K562 (cell line): ENCODE measurements at regions not wholly inside any gene's neighbourhood (a gene's known extent, or its start where the extent isn't known, plus 50 kb on each side); places are given as distances from the start of the nearest gene placed in this dataset.

Experiments
- ATF7 ChIP-seq: fragments of 450-650 bp; IDR thresholded peaks from 2 replicates; pipeline ENCODE4 v1.7.1; 2014; ENCODE audit warnings: mild to moderate bottlenecking, moderate library complexity
- BHLHE40 ChIP-seq: IDR thresholded peaks from 2 replicates; pipeline ENCODE4 v1.6.1; 2011; ENCODE audit warnings: low read length, improper control_type of control experiment
- CBFA2T2 ChIP-seq: fragments of 450-650 bp; conservative IDR thresholded peaks from 2 replicates; pipeline ENCODE4 v1.6.1; 2017; ENCODE audit warnings: mild to moderate bottlenecking
- CHD2 ChIP-seq: IDR thresholded peaks from 2 replicates; pipeline ENCODE4 v1.6.1; 2011; ENCODE audit warnings: low read depth, low read length
- CTBP1 ChIP-seq: fragments of 450-650 bp; IDR thresholded peaks from 2 replicates; pipeline ENCODE4 v1.6.1; 2016; ENCODE audit warnings: borderline replicate concordance
- ELF4 ChIP-seq: fragments of 450-650 bp; formaldehyde crosslinking; IDR thresholded peaks from 2 replicates; pipeline ENCODE4 v1.4.0; 2022; ENCODE audit warnings: missing genetic modification characterization
- EWSR1 ChIP-seq: fragments of 450-650 bp; IDR thresholded peaks from 2 replicates; pipeline ENCODE4 v1.6.1; 2018; ENCODE audit warnings: borderline replicate concordance, mild to moderate bottlenecking, low read depth, moderate library complexity; ENCODE audit not compliant: partially characterized antibody
- GATAD2B ChIP-seq: fragments of 450-650 bp; IDR thresholded peaks from 2 replicates; pipeline ENCODE4 v1.6.1; 2017; ENCODE audit warnings: mild to moderate bottlenecking, borderline replicate concordance
- HMG20A ChIP-seq: fragments of 450-650 bp; formaldehyde crosslinking; conservative IDR thresholded peaks from 2 replicates; pipeline ENCODE4 v1.4.0; 2020; ENCODE audit warnings: mild to moderate bottlenecking, mixed read lengths
- KHSRP ChIP-seq: fragments of 450-650 bp; IDR thresholded peaks from 2 replicates; pipeline ENCODE4 v1.6.1; 2017
- KLF16 ChIP-seq: IDR thresholded peaks from 2 replicates; pipeline ENCODE4 v1.6.1; 2016; ENCODE audit warnings: antibody characterized with exemption
- KLF6 ChIP-seq: fragments of 250-450 bp; sonication (Bioruptor Pico); IDR thresholded peaks from 2 replicates; pipeline ENCODE4 v1.4.0; 2020; ENCODE audit warnings: mild to moderate bottlenecking, moderate library complexity, borderline replicate concordance
- NFE2 ChIP-seq: IDR thresholded peaks from 2 replicates; pipeline ENCODE4 v1.6.1; 2014; ENCODE audit warnings: antibody characterized with exemption, low read depth
- PRPF4 ChIP-seq: fragments of 200-400 bp; formaldehyde crosslinking; IDR thresholded peaks from one replicate; pipeline ENCODE4 v1.6.1; 2017; ENCODE audit warnings: low read length, low read depth, mild to moderate bottlenecking; ENCODE audit not compliant: insufficient read depth, poor library complexity, severe bottlenecking
- RBFOX2 ChIP-seq: fragments of 200-400 bp; formaldehyde crosslinking; IDR thresholded peaks from 2 replicates; pipeline ENCODE4 v1.6.1; 2017; ENCODE audit warnings: low read depth, mild to moderate bottlenecking, low read length, moderate library complexity
- RUNX1 ChIP-seq: sonication (generic); IDR thresholded peaks from 2 replicates; pipeline ENCODE4 v1.6.1; 2016; ENCODE audit warnings: antibody characterized with exemption, low read depth
- SAFB ChIP-seq: fragments of 200-400 bp; formaldehyde crosslinking; IDR thresholded peaks from 2 replicates; pipeline ENCODE4 v1.6.1; 2017; ENCODE audit warnings: low read depth, low read length, borderline replicate concordance
- SIN3B ChIP-seq: fragments of 450-650 bp; IDR thresholded peaks from 2 replicates; pipeline ENCODE4 v1.6.1; 2017; ENCODE audit warnings: low read depth, mild to moderate bottlenecking, moderate library complexity
- TAF9B ChIP-seq: fragments of 450-650 bp; IDR thresholded peaks from 2 replicates; pipeline ENCODE4 v1.6.1; 2018; ENCODE audit warnings: mild to moderate bottlenecking; ENCODE audit not compliant: partially characterized antibody
- TCF3 ChIP-seq: sonication (generic); formaldehyde crosslinking; IDR thresholded peaks from 2 replicates; pipeline ENCODE4 v1.4.0; 2020; ENCODE audit warnings: mild to moderate bottlenecking, missing genetic modification reagents
- TEAD4 ChIP-seq, 2 experiments: sonication (generic) in 1 of 2; formaldehyde crosslinking in 1 of 2; IDR thresholded peaks; 2 replicates each; pipeline versions ENCODE4 v1.6.1 to v1.8.0; 2012 to 2022; ENCODE audit warnings: borderline replicate concordance in 1 of 2, inconsistent platforms in 1 of 2, low read length in 1 of 2, mild to moderate bottlenecking in 1 of 2, missing genetic modification reagents in 1 of 2
- TRIM24 ChIP-seq, 2 experiments: fragments of 450-650 bp; IDR thresholded peaks; 2 replicates each; pipeline ENCODE4 v1.6.1; 2016
- YBX1 ChIP-seq: fragments of 450-650 bp; IDR thresholded peaks from 2 replicates; pipeline ENCODE4 v1.7.1; 2016; ENCODE audit warnings: mild to moderate bottlenecking
- ZFPM2 ChIP-seq: fragments of 250-450 bp; sonication (Bioruptor Pico); IDR thresholded peaks from 2 replicates; pipeline ENCODE4 v1.5.1; 2022; ENCODE audit warnings: mild to moderate bottlenecking
- ZNF12 ChIP-seq: sonication (generic); formaldehyde crosslinking; IDR thresholded peaks from 2 replicates; pipeline ENCODE4 v1.4.0; 2020; ENCODE audit warnings: mild to moderate bottlenecking, missing genetic modification reagents
- ZNF121 ChIP-seq: sonication (generic); formaldehyde crosslinking; conservative IDR thresholded peaks from 2 replicates; pipeline ENCODE4 v1.8.0; 2022; ENCODE audit warnings: missing genetic modification reagents
- ZNF41 ChIP-seq: fragments of 250-450 bp; sonication (Bioruptor Pico); conservative IDR thresholded peaks from 2 replicates; pipeline ENCODE4 v1.4.0; 2020; ENCODE audit warnings: mild to moderate bottlenecking
- ZNF707 ChIP-seq: fragments of 250-450 bp; sonication (Bioruptor Pico); conservative IDR thresholded peaks from 2 replicates; pipeline ENCODE4 v1.8.0; 2022; ENCODE audit warnings: inconsistent platforms, mild to moderate bottlenecking, moderate library complexity
- TF ChIP-seq, protein P1 (sequence below): sonication (generic); formaldehyde crosslinking; IDR thresholded peaks from 2 replicates; pipeline ENCODE4 v1.8.1; 2023; ENCODE audit warnings: mild to moderate bottlenecking, missing genetic modification reagents, moderate library complexity
- TF ChIP-seq, protein P2 (sequence below): fragments of 450-650 bp; IDR thresholded peaks from 2 replicates; pipeline ENCODE4 v1.6.1; 2016; ENCODE audit warnings: antibody characterized with exemption
- TF ChIP-seq, protein P3 (sequence below): fragments of 450-650 bp; formaldehyde crosslinking; IDR thresholded peaks from 2 replicates; pipeline ENCODE4 v1.4.0; 2020; ENCODE audit warnings: mild to moderate bottlenecking

DNA sequence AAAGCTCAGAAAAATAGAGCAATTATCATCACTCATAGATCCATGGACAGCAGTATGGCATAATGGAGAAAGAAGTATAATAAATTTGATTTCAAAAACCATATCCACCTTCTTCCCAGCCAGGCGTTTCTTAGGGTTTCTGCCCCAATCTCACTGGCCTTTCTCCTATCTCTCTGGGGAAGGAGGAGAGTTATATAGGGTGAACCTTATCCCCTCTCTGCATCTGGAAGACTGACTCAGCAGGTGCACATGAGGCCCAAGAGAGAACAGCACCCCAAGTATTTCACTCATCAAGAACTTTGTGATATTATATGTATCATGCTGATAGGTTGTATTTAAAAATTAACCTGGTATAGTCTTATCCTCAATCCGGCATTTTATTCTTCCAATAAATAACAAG, 318.8 kb upstream of the RASGEF1B start (continued):
- TF ChIP-seq, protein P1, sequence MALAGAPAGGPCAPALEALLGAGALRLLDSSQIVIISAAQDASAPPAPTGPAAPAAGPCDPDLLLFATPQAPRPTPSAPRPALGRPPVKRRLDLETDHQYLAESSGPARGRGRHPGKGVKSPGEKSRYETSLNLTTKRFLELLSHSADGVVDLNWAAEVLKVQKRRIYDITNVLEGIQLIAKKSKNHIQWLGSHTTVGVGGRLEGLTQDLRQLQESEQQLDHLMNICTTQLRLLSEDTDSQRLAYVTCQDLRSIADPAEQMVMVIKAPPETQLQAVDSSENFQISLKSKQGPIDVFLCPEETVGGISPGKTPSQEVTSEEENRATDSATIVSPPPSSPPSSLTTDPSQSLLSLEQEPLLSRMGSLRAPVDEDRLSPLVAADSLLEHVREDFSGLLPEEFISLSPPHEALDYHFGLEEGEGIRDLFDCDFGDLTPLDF (CRISPR knock-in tag), result no peak
- TF ChIP-seq CBFA2T2 (peak; percentile 92), GATAD2B (peak; percentile 80), TAF9B (peak; percentile 25), SAFB (no peak), TRIM24 (IDR thresholded peaks at IDR 0.05) (peak; percentile 63 to 76; a peak in 2 of 4 replicates), ELF4 (no peak), TEAD4 (IDR thresholded peaks at IDR 0.05; ENCODE audit: low read length) (peak; percentile 95), TEAD4 (CRISPR knock-in tag; IDR thresholded peaks at IDR 0.05; ENCODE audit: borderline replicate concordance) (no peak), SIN3B (no peak), RUNX1 (no peak), NFE2 (peak; percentile 94), PRPF4 (no peak), ZNF121 (CRISPR knock-in tag) (no peak), YBX1 (no peak), TCF3 (CRISPR knock-in tag) (peak; percentile 91), ZNF707 (CRISPR knock-in tag) (no peak), RBFOX2 (no peak), BHLHE40 (peak; percentile 73), CTBP1 (peak; percentile 50; the same call in 1 of the 2 replicates), ZNF41 (CRISPR knock-in tag) (no peak), KHSRP (no peak), EWSR1 (no peak), ATF7 (0 out of 2 replicates have a peak, but pooled peaks have one; percentile 22), ZFPM2 (CRISPR knock-in tag) (no peak), ZNF12 (CRISPR knock-in tag) (no peak), HMG20A (no peak), KLF6 (CRISPR knock-in tag) (no peak), KLF16 (peak; percentile 83), CHD2 (peak; percentile 22; the same call in 1 of the 2 replicates)
- TF ChIP-seq, protein P2, sequence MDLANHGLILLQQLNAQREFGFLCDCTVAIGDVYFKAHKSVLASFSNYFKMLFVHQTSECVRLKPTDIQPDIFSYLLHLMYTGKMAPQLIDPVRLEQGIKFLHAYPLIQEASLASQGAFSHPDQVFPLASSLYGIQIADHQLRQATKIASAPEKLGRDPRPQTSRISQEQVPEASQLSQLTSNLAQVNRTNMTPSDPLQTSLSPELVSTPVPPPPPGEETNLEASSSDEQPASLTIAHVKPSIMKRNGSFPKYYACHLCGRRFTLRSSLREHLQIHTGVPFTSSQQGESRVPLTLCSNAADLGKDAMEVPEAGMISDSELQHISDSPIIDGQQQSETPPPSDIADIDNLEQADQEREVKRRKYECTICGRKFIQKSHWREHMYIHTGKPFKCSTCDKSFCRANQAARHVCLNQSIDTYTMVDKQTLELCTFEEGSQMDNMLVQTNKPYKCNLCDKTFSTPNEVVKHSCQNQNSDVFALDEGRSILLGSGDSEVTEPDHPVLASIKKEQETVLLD, result 0 out of 2 replicates have a peak, but pooled peaks have one; percentile 25
- TF ChIP-seq, protein P3, sequence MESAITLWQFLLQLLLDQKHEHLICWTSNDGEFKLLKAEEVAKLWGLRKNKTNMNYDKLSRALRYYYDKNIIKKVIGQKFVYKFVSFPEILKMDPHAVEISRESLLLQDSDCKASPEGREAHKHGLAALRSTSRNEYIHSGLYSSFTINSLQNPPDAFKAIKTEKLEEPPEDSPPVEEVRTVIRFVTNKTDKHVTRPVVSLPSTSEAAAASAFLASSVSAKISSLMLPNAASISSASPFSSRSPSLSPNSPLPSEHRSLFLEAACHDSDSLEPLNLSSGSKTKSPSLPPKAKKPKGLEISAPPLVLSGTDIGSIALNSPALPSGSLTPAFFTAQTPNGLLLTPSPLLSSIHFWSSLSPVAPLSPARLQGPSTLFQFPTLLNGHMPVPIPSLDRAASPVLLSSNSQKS (CRISPR knock-in tag), result no peak
